ENCODE measurements at regions not wholly inside any gene's neighbourhood (a gene's known extent, or its start where the extent isn't known, plus 50 kb on each side); places are given as distances from the start of the nearest gene placed in this dataset.
A peak's percentile ranks its signal among the peaks of the same experiment; 100 is the strongest.

DNA sequence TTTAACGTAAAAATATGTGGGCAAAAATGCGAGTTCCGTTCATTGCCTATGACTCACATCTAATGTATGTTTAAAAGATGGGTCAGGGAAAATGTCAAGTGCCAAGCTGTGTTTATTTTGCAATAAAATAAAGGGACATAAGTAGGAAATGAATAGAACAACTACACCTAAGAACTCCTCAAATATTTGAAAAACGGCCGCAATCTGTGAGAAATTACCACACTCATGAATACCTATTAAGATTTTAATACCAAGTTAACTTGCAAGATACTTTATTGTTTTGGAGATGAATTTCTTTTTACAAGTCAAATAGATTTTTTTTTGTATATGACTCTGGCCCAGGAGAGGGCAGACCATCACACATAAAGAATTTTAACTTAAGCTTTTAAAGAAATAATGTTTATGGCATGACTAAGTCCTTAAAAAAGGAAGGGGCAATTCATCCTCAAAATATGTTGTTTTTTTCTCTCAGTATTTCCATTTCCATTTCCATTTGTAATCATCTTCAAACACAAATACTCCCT lies 152.7 kb downstream of the SUCNR1 start:
- Histone ChIP-seq H3K4me2 (replicated peaks; ENCODE audit: extremely low read depth, low read length, poor library complexity, severe bottlenecking) (no peak overlapping the region), H3K9ac (ENCODE audit: insufficient read depth, low read length, poor library complexity, severe bottlenecking) (no peak overlapping the region), H4K20me1 (ENCODE audit: insufficient read depth, low read length) (no peaks in the 10 kb centered on the region), H3K4me1 (ENCODE audit: control insufficient read depth in 1 of 2, insufficient read depth in 2 of 2, low read length in 2 of 2) (no peaks in the 10 kb centered on the region), H3K4me3 (replicated peaks in 1 of 3; ENCODE audit: low read depth in 2 of 3, low read length in 3 of 3) (no peak overlapping the region), H3K27ac (ENCODE audit: low read depth in 1 of 2, low read length in 2 of 2) (no peak overlapping the region), H3K27me3 (ENCODE audit: control insufficient read depth in 2 of 2, insufficient read depth in 2 of 2, low read length in 2 of 2) (no peaks in the 10 kb centered on the region), H3K9me3 (replicated peaks in 1 of 2; ENCODE audit: control insufficient read depth in 1 of 2, insufficient read depth in 1 of 2, low read length in 2 of 2) (no peaks in the 10 kb centered on the region), H3K79me2 (ENCODE audit: insufficient read depth, low read length) (no peaks in the 10 kb centered on the region), H2AFZ (ENCODE audit: insufficient read depth, low read depth, low read length, poor library complexity, severe bottlenecking) (no peak overlapping the region), H3K36me3 (replicated peaks in 1 of 2; ENCODE audit: control insufficient read depth in 1 of 2, insufficient read depth in 2 of 2, low read length in 2 of 2) (no peaks in the 10 kb centered on the region)
- no CpG with 5 or more reads among the region's 5 CpGs for WGBS (ENCODE audit: insufficient coverage)
- intact Hi-C loops (cut with micrococcal nuclease) = no loop called here
- TF ChIP-seq, protein P1, sequence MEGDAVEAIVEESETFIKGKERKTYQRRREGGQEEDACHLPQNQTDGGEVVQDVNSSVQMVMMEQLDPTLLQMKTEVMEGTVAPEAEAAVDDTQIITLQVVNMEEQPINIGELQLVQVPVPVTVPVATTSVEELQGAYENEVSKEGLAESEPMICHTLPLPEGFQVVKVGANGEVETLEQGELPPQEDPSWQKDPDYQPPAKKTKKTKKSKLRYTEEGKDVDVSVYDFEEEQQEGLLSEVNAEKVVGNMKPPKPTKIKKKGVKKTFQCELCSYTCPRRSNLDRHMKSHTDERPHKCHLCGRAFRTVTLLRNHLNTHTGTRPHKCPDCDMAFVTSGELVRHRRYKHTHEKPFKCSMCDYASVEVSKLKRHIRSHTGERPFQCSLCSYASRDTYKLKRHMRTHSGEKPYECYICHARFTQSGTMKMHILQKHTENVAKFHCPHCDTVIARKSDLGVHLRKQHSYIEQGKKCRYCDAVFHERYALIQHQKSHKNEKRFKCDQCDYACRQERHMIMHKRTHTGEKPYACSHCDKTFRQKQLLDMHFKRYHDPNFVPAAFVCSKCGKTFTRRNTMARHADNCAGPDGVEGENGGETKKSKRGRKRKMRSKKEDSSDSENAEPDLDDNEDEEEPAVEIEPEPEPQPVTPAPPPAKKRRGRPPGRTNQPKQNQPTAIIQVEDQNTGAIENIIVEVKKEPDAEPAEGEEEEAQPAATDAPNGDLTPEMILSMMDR (IDR thresholded peaks at IDR 0.05) = peak; percentile 57
- H3K9me3 Mint-ChIP-seq = peaks cover 0 to 2% (median 0%) of the 10 kb centered on the region in 7 donors
- DNase-seq = peak; percentile 8 to 36 (median 35)
- H3K4me1 Mint-ChIP-seq = peaks cover 3% of the 10 kb centered on the region
- H3K4me3 Mint-ChIP-seq = no peak overlapping the region
- H3K27me3 Mint-ChIP-seq (ENCODE audit: low read depth in 3 of 3) = peaks cover 0 to 1% (median 0%) of the 10 kb centered on the region in 3 donors
- H3K27ac Mint-ChIP-seq = no peak overlapping the region
- H3K36me3 Mint-ChIP-seq = no peaks in the 10 kb centered on the region

DNA sequence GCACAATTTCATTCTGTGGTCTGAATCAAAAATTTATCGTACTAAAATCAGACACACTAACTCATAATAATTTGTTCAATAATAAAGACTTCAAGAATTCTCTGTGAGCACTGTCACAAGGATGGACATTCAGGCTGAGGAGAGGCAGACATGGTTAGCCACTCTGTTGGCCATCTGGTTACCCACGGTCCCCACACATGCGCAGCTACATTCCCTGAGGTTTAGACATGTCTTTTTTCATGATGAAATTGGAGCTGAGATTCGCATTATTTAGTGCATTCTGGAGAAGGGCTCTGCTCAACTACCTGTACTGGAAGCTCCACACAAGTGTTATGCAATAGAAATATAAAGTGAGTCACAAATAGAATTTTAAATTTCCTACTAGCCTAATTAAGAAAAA lies 156.9 kb downstream of the SUCNR1 start:
- Histone ChIP-seq H3K27me3 (ENCODE audit: control insufficient read depth in 2 of 2, insufficient read depth in 2 of 2, low read length in 2 of 2) (no peaks in the 10 kb centered on the region), H3K4me1 (ENCODE audit: control insufficient read depth in 1 of 2, insufficient read depth in 2 of 2, low read length in 2 of 2) (no peaks in the 10 kb centered on the region), H3K79me2 (ENCODE audit: insufficient read depth, low read length) (no peaks in the 10 kb centered on the region), H3K27ac (ENCODE audit: low read depth in 1 of 2, low read length in 2 of 2) (no peak overlapping the region), H3K9ac (ENCODE audit: insufficient read depth, low read length, poor library complexity, severe bottlenecking) (no peak overlapping the region), H4K20me1 (ENCODE audit: insufficient read depth, low read length) (no peaks in the 10 kb centered on the region), H2AFZ (ENCODE audit: insufficient read depth, low read depth, low read length, poor library complexity, severe bottlenecking) (no peak overlapping the region), H3K4me3 (replicated peaks in 1 of 3; ENCODE audit: low read depth in 2 of 3, low read length in 3 of 3) (no peak overlapping the region), H3K36me3 (replicated peaks in 1 of 2; ENCODE audit: control insufficient read depth in 1 of 2, insufficient read depth in 2 of 2, low read length in 2 of 2) (no peaks in the 10 kb centered on the region), H3K4me2 (replicated peaks; ENCODE audit: extremely low read depth, low read length, poor library complexity, severe bottlenecking) (no peak overlapping the region), H3K9me3 (replicated peaks in 1 of 2; ENCODE audit: control insufficient read depth in 1 of 2, insufficient read depth in 1 of 2, low read length in 2 of 2) (peaks cover 0 to 3% of the 10 kb centered on the region in 2 donors)
- WGBS (ENCODE audit: insufficient coverage) = no CpG with 5 or more reads among the region's 4 CpGs
- Mint-ChIP-seq H3K4me1 (peaks cover 3% of the 10 kb centered on the region), H3K4me3 (no peak overlapping the region), H3K27me3 (ENCODE audit: low read depth in 3 of 3) (peaks cover 0 to 1% (median 0%) of the 10 kb centered on the region in 3 donors), H3K36me3 (no peaks in the 10 kb centered on the region), H3K9me3 (peaks cover 2 to 8% (median 2%) of the 10 kb centered on the region in 7 donors), H3K27ac (no peak overlapping the region)
- no peak for DNase-seq
- TF ChIP-seq, protein P1 (IDR thresholded peaks at IDR 0.05) = no peak
- intact Hi-C loops (cut with micrococcal nuclease) = no loop called here

Measured in CD14-positive monocyte (primary cell).